Activated naive CD4-positive, alpha-beta T cell treated with anti-CD3 and anti-CD28 coated beads, Interleukin-2, amount 10 ng/mL, durations not matched to agents 7 days and 5 days (primary cell): ENCODE measurements at regions not wholly inside any gene's neighbourhood (a gene's known extent, or its start where the extent isn't known, plus 50 kb on each side); places are given as distances from the start of the nearest gene placed in this dataset.

Experiments used
- CTCF ChIA-PET: fragments of 350-600 bp; sonication (Branson Sonifier 250); formaldehyde crosslinking; loops from one replicate; lab custom pipeline; 2021; ENCODE audit warnings: antibody characterized with exemption; lab: Charles Lee
- DNase-seq: peaks from one replicate; pipeline ENCODE4 v3.0.0-alpha.2; 2020
- H3K27ac Mint-ChIP-seq: one replicate; pipeline ENCODE4 v1.8.0; 2021; ENCODE audit warnings: mild to moderate bottlenecking, moderate library complexity, mixed read lengths
- H3K27me3 Mint-ChIP-seq: one replicate; pipeline ENCODE4 v1.8.0; 2021; ENCODE audit warnings: mild to moderate bottlenecking, mixed read lengths
- H3K36me3 Mint-ChIP-seq: one replicate; pipeline ENCODE4 v1.8.0; 2021; ENCODE audit warnings: mixed read lengths
- H3K4me1 Mint-ChIP-seq: one replicate; pipeline ENCODE4 v1.8.0; 2021; ENCODE audit warnings: mixed read lengths
- H3K4me3 Mint-ChIP-seq: one replicate; pipeline ENCODE4 v1.8.0; 2021; ENCODE audit warnings: mild to moderate bottlenecking, moderate library complexity, mixed read lengths
- H3K9me3 Mint-ChIP-seq: one replicate; pipeline ENCODE4 v1.8.0; 2021; ENCODE audit warnings: mixed read lengths

GRCh38 chr11:116460156-116460920, 312.4 kb downstream of the BUD13 start:
- Mint-ChIP-seq H3K27me3 (peaks cover 15% of the 10 kb centered on the region), H3K9me3 (no peaks in the 10 kb centered on the region), H3K36me3 (no peaks in the 10 kb centered on the region), H3K4me3 (no peak overlapping the region), H3K27ac (no peak overlapping the region), H3K4me1 (no peaks in the 10 kb centered on the region)
- DNase-seq, result no peak
- CTCF ChIA-PET, result no interaction called here

- Mint-ChIP-seq H3K27me3 (peaks cover 15% of the 10 kb centered on the region), H3K27ac (no peak overlapping the region), H3K36me3 (no peaks in the 10 kb centered on the region), H3K9me3 (no peaks in the 10 kb centered on the region), H3K4me3 (no peak overlapping the region), H3K4me1 (no peaks in the 10 kb centered on the region)
- no peak for DNase-seq
- CTCF ChIA-PET, result no interaction called here
Measured at GRCh38 chr11:116459185-116460045, 313.4 kb downstream of the BUD13 start.

GRCh38 chr11:116458546-116458945, 314.2 kb downstream of the BUD13 start:
- CTCF ChIA-PET, result no interaction called here
- Mint-ChIP-seq H3K9me3 (no peaks in the 10 kb centered on the region), H3K4me1 (no peaks in the 10 kb centered on the region), H3K4me3 (no peak overlapping the region), H3K27ac (no peak overlapping the region), H3K36me3 (no peaks in the 10 kb centered on the region), H3K27me3 (peaks cover 15% of the 10 kb centered on the region)
- no peak for DNase-seq

- H3K27me3 Mint-ChIP-seq, result peaks cover 14% of the 10 kb centered on the region
- no peak overlapping the region for H3K27ac Mint-ChIP-seq
- DNase-seq, result no peak
- no peak overlapping the region for H3K4me3 Mint-ChIP-seq
- H3K4me1 Mint-ChIP-seq, result no peaks in the 10 kb centered on the region
- H3K36me3 Mint-ChIP-seq, result no peaks in the 10 kb centered on the region
- H3K9me3 Mint-ChIP-seq, result no peaks in the 10 kb centered on the region
- CTCF ChIA-PET, result no interaction called here
Measured at GRCh38 chr11:116457336-116458007, 315.3 kb downstream of the BUD13 start.

GRCh38 chr11:116454951-116455350, 317.8 kb downstream of the BUD13 start:
- H3K9me3 Mint-ChIP-seq, result no peaks in the 10 kb centered on the region
- H3K27ac Mint-ChIP-seq, result no peak overlapping the region
- no peaks in the 10 kb centered on the region for H3K4me1 Mint-ChIP-seq
- no peaks in the 10 kb centered on the region for H3K36me3 Mint-ChIP-seq
- no peak overlapping the region for H3K4me3 Mint-ChIP-seq
- peaks cover 10% of the 10 kb centered on the region for H3K27me3 Mint-ChIP-seq
- CTCF ChIA-PET, result interaction anchor here (0.9 to 3.9 kb wide), 4 partner anchors 18 to 236 kb away, joined by 3 to 13 read pairs (median 4); no protein-coding TSS in a partner anchor
- no peak for DNase-seq

- no peaks in the 10 kb centered on the region for H3K9me3 Mint-ChIP-seq
- no peak overlapping the region for H3K4me3 Mint-ChIP-seq
- no peaks in the 10 kb centered on the region for H3K36me3 Mint-ChIP-seq
- no peak overlapping the region for H3K27ac Mint-ChIP-seq
- H3K4me1 Mint-ChIP-seq, result no peaks in the 10 kb centered on the region
- CTCF ChIA-PET, result interaction anchor here (1.2 to 3.9 kb wide), 3 partner anchors 45 to 237 kb away, joined by 4 to 13 read pairs (median 5); no protein-coding TSS in a partner anchor
- H3K27me3 Mint-ChIP-seq, result peaks cover 6% of the 10 kb centered on the region
- peak; percentile 35 for DNase-seq
Measured at GRCh38 chr11:116454020-116454645, 318.7 kb downstream of the BUD13 start.

- Mint-ChIP-seq H3K4me1 (no peaks in the 10 kb centered on the region), H3K27ac (no peak overlapping the region), H3K27me3 (no peaks in the 10 kb centered on the region), H3K4me3 (no peak overlapping the region), H3K9me3 (no peaks in the 10 kb centered on the region), H3K36me3 (no peaks in the 10 kb centered on the region)
- no peak for DNase-seq
- CTCF ChIA-PET, result interaction anchor here (3.9 kb wide), 1 partner anchor 189 kb away, joined by 13 read pairs; no protein-coding TSS in a partner anchor
Measured at GRCh38 chr11:116452461-116452860, 320.3 kb downstream of the BUD13 start.

GRCh38 chr11:116449522-116449921, 323.3 kb downstream of the BUD13 start:
- CTCF ChIA-PET, result no interaction called here
- Mint-ChIP-seq H3K4me3 (no peak overlapping the region), H3K36me3 (no peaks in the 10 kb centered on the region), H3K4me1 (no peaks in the 10 kb centered on the region), H3K9me3 (no peaks in the 10 kb centered on the region), H3K27ac (no peak overlapping the region), H3K27me3 (peaks cover 3% of the 10 kb centered on the region)
- DNase-seq, result no peak

- no peaks in the 10 kb centered on the region for H3K4me1 Mint-ChIP-seq
- H3K27ac Mint-ChIP-seq, result no peak overlapping the region
- H3K27me3 Mint-ChIP-seq, result peaks cover 3% of the 10 kb centered on the region
- no peak for DNase-seq
- no peaks in the 10 kb centered on the region for H3K36me3 Mint-ChIP-seq
- H3K4me3 Mint-ChIP-seq, result no peak overlapping the region
- CTCF ChIA-PET, result no interaction called here
- no peaks in the 10 kb centered on the region for H3K9me3 Mint-ChIP-seq
Measured at GRCh38 chr11:116446048-116446941, 326.5 kb downstream of the BUD13 start.

GRCh38 chr11:116445108-116446047, 327.4 kb downstream of the BUD13 start:
- H3K36me3 Mint-ChIP-seq, result no peaks in the 10 kb centered on the region
- no peak for DNase-seq
- H3K27ac Mint-ChIP-seq, result no peak overlapping the region
- no peaks in the 10 kb centered on the region for H3K4me1 Mint-ChIP-seq
- H3K4me3 Mint-ChIP-seq, result no peak overlapping the region
- CTCF ChIA-PET, result no interaction called here
- peaks cover 3% of the 10 kb centered on the region for H3K27me3 Mint-ChIP-seq
- H3K9me3 Mint-ChIP-seq, result no peaks in the 10 kb centered on the region

- peaks cover 6% of the 10 kb centered on the region for H3K27me3 Mint-ChIP-seq
- H3K9me3 Mint-ChIP-seq, result peaks cover 2% of the 10 kb centered on the region
- H3K4me1 Mint-ChIP-seq, result no peaks in the 10 kb centered on the region
- no peaks in the 10 kb centered on the region for H3K36me3 Mint-ChIP-seq
- H3K27ac Mint-ChIP-seq, result no peak overlapping the region
- CTCF ChIA-PET, result no interaction called here
- no peak overlapping the region for H3K4me3 Mint-ChIP-seq
- no peak for DNase-seq
Measured at GRCh38 chr11:116442238-116442752, 330.5 kb downstream of the BUD13 start.

GRCh38 chr11:116439361-116439677, 333.5 kb downstream of the BUD13 start:
- Mint-ChIP-seq H3K4me3 (no peak overlapping the region), H3K36me3 (no peaks in the 10 kb centered on the region), H3K27me3 (peaks cover 3% of the 10 kb centered on the region), H3K27ac (no peak overlapping the region), H3K9me3 (peaks cover 2% of the 10 kb centered on the region), H3K4me1 (no peaks in the 10 kb centered on the region)
- no peak for DNase-seq
- CTCF ChIA-PET, result no interaction called here
